SW 1271 (cell line): ENCODE measurements at regions not wholly inside any gene's neighbourhood (a gene's known extent, or its start where the extent isn't known, plus 50 kb on each side); places are given as distances from the start of the nearest gene placed in this dataset.

ENCODE experiments used
- DNase-seq, 2 experiments: peaks; one replicate each; lab custom pipeline; 2025; lab: John Stamatoyannopoulos, UW

DNA sequence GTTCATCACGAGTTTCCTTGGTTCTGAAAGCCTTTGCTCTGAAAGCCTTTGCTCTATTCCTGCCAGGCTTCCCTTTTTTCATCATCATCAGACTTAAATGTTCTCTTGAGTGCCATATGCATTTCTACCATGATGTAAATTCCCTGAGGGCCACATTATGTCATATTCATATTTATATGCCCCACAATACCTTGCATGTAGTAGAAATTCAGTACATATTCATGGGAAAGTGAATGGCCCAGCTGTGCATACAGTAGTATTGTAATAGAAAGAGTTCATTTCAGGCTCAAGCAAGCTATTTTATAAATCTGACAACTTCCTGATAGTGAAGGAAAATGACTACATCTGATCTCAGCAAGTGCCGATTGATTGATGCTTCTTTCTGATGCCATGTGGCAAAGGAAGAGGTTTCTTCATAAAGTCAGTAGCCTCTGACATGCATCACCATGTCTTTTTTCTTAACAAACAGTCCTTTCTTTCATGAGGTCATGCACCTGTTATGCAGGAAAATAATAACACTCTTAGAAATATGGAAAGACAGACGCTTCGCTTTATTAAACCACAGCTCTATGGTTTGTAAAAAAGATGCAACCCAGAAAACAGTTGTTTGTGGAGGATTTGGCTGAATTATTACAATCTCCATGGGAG is 308.7 kb downstream of the SAMD5 start:
- DNase-seq: no peak

DNA sequence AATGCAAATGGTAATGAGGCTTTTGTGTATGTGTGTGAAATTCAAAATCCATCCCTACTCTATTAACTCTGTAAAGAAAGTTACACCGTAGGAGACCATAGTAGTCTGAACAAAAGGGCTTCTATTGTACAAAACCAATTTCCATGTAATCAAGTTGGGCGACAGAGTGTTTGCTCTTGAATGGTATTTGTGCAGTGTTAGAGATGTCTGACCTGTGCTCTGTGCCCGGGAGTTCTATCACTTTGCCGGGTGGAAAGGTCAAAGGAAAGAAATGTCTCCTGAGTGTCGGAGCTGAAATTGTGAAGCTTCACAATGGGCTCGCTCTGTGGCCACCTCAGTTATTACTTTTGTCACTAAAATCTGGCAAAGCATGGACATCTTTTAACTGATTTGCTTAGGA is 312.0 kb downstream of the SAMD5 start:
- DNase-seq: no peak

- DNase-seq: no peak
These were observed 312.9 kb downstream of the SAMD5 start for GRCh38 chr6:147821295-147821897.

- no peak for DNase-seq
These were observed 315.4 kb downstream of the SAMD5 start for GRCh38 chr6:147823936-147824335.

DNA sequence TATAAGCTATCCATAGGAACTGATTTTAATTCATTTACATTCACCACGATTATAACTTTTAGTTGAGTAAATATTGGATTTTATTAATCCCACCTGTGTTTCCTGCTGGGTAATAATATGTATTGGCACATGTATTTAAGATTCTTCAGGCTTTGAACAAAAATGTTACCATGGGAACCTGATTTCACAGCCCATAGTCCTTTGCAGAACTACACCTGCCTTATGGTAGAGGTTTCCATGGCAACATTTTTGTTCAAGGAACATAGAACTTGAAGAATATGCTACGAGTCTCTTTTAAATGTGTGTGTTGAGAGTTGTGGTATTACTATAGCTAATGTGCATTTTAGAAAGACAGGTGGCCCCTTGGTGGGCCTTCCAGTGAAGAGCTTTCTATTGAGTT is 317.4 kb downstream of the SAMD5 start:
- DNase-seq: no peak

DNA sequence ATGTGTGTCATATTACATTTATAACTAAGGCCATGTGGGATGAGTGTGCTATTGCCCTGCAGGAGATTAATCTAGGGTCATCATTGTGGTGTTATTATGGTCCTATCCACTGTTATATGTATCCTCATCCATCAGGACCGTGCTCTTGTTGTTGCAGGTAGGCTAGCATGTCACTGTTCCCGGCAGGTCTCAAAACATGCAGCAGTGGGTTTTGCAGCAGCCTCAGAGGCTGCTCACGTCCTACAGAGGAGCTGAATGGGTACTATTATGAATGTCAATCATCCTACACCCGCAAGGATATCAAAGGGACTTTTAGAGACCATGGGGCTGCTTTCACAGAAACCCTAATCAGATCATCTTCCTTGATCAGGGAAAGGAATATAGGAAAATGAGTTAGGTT is 318.2 kb downstream of the SAMD5 start:
- no peak for DNase-seq

DNA sequence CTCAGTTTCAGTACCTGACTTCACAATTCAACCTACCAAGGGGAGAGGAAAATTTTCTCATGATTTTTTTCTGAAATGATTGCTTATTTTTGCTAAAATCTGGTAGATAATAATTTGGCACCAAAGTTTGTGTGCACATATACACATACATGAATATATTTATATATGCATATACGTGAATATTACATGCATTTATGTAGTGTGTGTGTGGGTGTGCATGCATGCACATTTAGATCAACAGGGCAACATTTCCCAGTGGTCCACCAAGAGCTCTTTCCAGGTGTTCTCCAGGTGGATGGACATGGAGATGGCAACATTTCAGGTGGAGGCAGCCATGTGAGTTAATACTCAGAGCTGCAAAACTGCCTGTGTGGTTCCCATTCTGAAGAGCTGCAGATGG is 320.9 kb downstream of the SAMD5 start:
- DNase-seq: no peak

GRCh38 chr6:147829835-147830234 is 321.3 kb downstream of the SAMD5 start:
- no peak for DNase-seq

DNA sequence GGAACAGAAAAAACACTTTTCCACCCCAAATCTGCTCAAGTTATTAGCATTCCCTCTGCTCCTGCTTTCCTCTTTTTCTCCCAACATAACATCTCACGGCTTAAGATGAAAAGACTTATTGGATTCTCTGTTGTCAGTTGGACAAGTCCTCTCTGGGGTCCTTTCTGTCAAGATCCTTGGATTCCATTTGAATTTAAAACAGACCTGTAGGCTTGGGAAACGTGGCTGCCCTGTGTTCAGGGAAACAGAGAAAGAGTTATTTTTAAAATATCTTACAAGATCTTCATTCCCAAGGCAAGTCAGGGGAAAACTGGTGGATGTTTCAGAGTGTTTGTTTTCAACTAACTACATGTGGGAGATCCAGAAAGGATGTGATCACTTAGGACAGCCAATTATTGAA is 322.9 kb downstream of the SAMD5 start:
- DNase-seq: no peak

DNA sequence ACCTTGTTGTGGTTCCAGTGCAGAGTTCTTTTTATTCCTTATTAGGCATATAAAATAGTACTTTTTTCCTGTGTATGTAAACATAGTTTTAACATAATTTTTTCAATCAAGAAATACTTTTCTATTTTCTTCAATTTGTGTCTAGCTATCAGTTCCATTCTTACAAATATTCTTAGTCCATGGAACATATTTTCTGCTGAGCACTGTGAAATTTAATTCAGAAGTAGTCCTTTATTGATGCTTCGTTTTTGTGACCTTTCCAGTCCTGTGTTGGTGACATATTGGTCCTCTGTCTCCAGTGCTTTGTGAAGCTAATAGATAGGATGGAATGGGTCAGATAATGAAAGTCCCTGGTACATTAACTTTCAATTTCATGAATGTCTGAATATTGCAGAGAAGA is 325.1 kb downstream of the SAMD5 start:
- no peak for DNase-seq

DNA sequence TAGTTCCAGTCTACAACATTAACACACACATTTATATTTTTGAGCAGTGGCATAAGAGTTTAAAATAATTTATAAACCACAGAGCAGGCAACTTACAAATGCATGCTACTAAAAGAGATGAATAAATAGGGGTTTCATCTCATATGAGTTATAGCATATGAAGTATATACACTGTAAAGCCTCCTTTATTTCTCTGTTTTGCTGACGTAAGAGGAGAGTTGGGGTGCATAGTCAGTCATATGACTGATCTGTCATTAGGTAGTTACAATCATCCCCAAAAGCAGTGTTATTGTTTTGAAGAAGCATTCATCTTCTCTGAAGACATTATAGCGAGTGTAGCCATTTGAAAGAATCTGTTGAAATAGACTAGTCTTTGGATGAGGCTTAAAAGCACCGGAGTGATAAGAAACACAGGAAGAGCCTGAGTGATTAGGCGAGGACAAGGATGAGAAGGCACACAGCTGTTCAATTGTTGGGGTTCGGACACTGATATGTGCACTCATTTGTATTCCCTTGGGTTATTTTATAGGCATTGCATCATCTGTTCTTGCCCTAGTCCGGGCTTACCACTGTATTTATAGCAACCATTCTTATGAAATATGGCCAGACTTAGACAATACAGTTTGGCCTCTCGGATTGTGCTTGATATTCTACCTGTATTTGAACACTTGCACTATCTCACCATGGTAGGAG is 325.7 kb downstream of the SAMD5 start:
- no peak for DNase-seq

DNA sequence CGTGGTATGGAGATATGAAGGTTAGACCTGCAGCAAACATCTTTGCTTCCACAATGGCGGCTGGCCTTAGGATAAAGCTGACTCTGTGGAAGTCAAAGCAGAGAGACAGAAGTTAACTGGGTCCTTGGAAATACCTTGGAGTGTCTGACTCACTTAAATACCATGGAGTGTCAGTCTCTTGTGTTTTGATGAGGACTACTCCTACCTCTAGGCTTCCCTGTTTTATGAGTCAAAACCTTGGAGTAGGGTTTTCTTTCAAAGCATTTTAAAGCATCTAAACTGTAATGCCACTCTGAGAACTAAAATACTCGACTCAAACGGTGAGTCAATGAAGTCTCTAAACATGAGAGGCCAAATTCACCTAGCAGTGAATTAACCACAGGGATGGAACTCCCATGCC is 329.1 kb downstream of the SAMD5 start:
- no peak for DNase-seq

- no peak for DNase-seq
These were observed 331.5 kb downstream of the SAMD5 start for GRCh38 chr6:147839708-147840610.

GRCh38 chr6:147841547-147842148 is 333.2 kb downstream of the SAMD5 start:
- no peak for DNase-seq

- DNase-seq: no peak
These were observed 341.2 kb downstream of the SAMD5 start for GRCh38 chr6:147849401-147850330.

GRCh38 chr6:147852772-147853171 is 344.3 kb downstream of the SAMD5 start:
- no peak for DNase-seq

GRCh38 chr6:147853574-147853973 is 345.1 kb downstream of the SAMD5 start:
- no peak for DNase-seq

GRCh38 chr6:147855803-147856482 is 347.5 kb downstream of the SAMD5 start:
- no peak for DNase-seq

DNA sequence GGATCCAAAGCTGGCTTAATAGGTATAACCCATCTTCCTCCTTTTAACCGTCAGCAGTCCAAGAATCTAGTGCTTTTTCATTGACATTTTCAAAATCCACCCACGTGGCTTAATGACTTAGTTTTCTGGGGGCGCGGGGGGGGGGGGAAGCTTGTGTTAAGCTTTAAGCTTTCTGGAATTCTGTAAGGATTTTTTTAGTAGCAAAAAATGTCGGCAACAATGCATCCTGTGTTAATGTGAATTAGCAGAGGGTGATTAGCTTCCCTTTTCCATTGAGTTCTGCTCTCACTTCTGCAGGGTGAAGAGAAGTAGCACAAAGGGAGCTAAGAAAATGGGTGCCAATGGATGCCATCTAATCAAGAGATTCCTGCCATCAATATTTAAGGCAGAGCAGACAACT is 348.2 kb downstream of the SAMD5 start:
- DNase-seq: no peak

DNA sequence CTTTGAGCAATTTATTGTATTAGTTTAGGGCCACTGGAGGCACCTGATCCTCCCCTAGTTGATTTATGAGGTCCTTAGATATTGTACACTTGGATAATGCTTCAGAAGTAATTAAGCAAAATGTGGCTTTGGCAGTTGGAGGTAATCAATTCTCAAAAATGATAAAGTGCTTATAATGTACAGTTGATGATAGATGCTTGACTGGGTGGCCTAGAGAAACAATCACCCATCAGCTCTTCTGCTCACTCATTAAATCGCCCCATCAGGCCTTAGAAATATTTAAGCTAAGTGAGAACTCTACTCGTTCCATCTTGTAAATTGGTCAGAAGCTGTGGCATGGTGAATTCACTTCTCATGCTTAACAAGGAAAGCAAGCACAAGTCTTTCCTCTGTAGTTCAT is 349.9 kb downstream of the SAMD5 start:
- no peak for DNase-seq
